CD4-positive, alpha-beta T cell treated with Interleukin-1 beta for 1 hour (primary cell): ENCODE measurements at regions not wholly inside any gene's neighbourhood (a gene's known extent, or its start where the extent isn't known, plus 50 kb on each side); places are given as distances from the start of the nearest gene placed in this dataset.
"Not testable (repeated sequence)": the region's sequence is repeated elsewhere in the genome, so short reads cannot be mapped to it uniquely, and the experiment has no call there.

ENCODE experiments used
- DNase-seq, 2 donors: peaks; one replicate each; pipeline ENCODE4 v3.0.0-alpha.2; 2020 to 2022

DNA sequence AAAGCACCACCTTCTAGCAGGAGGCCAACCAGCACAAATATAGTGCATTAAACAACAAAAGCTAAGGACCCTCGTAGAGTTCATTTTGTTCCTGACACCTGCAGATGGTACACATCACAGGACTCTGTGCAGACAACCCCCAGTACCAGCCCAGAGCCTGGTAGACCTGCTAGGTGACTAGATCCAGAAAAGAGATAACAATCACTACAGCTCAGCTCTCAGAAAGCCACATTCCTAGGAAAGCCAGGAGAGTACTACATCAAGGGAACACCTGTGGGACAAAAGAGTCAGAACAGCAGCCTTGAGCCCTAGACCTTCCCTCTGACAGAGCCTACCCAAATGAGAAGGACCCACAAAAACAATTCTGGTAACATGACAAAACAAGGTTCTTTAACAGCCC lies 344.7 kb upstream of the PTBP2 start:
- DNase-seq = no peak

DNA sequence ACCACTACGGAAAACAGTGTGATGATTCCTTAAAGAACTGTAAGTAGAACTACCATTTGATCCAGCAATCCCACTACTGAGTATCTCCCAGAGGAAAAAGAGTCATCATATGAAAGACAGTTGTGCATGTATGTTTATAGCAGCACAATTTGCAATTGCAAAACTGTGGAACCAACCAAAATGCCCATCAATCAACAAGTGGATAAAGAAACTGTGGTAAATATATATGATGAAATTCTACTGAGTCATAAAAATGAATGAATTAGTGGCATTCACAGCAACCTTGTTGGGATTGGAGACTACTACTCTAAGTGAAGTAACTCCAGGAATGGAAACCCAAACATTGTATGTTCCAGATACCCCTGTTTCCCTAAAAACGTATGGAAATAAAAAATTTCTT lies 337.0 kb upstream of the PTBP2 start:
- no peak for DNase-seq

DNA sequence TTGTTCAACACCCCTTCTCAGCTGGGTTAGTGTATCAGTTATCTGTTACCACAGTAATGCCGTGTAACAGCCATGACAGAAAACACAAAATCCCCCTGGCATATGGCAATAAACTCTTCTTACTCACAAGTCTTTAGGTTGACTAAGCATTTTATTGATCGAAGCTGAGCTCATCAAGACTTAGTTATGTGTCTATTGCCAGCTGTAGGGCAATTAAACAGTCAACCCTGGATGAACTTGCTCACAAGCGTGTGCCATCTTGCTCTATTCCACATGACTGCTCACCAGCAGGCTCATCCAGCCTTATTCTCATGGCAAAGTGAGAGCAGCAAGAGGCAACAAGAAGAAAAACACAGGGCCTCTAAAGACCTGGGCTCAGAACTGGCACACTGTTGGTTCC lies 333.8 kb upstream of the PTBP2 start:
- no peak for DNase-seq

DNA sequence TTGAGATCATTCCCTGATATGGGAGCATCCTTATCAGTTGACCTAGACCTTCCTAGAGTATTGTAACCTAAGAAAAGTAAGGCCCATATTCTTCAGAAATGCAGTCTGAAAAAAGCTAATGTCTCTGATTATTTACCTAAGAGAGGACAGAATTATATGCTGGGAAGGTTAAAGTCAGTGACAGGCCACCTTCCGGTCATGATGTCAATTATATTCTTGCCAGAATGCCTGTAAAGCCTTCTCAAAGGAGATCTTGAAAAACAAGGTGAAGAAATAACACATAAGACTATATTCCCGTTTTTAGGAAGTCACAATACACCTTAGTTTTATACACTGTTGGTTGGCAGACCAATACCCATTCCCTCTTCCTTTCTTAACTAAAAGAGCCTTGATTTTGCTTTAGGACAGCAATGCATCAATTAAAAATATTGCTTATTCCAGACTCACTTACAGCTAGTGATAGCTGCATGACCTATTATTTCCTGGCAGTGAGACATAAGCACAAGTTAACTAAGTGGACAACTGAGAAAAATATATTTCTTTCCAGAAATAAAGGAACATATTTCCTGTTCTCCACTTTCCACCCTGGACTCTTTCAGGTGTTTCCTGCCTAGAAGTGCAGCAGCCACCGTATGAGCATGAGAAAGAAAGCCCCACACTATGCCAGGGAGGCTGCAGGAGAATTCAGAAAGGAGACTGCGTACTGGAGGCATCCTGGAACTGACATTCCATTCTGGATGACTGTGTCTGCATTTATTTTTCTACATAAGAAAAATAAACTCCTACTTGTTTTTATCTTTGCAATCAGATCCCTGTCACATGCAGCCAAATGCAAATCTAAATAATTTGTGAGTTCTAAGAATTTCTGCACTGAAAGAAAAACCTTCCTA lies 332.9 kb upstream of the PTBP2 start:
- no peak for DNase-seq

DNA sequence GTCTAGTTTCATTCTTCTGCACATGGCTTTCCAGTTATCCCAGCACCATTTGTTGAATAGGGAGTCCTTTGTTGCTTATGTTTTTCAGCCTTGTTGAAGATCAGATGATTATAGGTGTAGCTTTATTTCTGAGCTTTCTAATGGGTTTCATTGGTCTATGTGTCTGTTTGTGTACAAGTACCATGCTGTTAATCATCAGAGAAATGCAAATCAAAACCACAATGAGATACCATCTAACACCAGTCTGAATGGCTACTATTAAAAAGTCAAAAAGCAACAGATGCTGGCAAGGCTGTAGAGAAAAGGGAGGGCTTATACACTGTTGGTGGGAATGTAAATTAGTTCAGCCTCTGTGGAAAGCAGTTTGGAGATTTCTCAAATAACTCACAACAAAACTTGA lies 321.5 kb upstream of the PTBP2 start:
- DNase-seq = no peak

DNA sequence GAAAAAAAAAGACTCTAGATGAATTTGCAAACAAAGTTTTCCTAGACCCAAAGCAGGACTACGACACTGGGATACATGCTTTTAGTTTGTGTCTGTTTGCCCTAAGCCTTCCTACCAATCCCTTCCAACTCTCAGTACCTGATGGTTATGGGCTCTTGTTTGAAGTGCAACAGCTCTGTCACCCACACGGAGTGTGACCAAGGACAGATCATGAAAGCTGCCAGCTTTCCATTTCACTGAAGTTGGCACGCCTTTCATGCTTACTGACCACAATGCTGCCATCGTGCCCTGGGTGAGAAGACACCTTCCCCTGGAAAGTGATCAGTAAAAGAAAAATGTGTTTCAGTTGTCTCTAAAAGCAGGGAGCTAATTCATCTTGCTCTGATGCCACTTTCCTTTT lies 312.5 kb upstream of the PTBP2 start:
- no peak for DNase-seq

DNA sequence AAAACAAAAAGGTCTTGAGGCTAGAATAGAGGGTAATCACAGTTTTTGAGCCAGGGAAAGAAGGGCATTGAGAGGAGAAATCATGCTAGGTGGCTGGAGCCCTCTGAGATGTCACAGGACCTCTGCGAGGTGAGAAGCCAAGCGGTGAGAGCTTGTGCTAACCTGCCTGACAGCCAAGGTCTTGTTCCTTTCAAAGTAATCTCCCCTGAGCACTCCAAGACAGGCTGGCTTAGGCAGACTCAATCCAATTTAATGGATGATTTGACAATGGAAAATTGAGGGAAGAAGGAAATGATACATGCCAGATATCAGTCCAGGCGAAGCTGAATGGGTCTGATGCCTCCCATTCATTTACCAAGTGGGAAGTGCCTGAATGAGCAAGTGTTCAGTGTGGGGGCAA lies 311.9 kb upstream of the PTBP2 start:
- DNase-seq = no peak

DNA sequence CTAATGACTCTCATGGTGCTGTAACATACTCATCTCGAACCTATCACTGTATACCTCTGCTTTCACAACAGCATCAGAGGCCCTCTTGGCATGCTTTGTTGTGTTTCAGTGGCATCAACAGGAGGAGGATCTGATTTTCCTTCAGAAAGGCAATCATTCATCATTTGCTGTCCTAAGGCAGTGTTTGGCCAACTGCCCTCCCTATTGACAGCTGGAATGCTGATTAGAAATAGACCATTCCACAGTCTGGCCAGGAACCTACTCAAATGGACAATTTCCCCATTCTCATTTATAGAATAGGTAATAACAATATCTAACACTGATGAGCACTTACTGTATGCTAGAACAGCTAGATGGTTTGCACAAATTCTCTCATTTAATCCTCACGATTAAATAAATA lies 310.6 kb upstream of the PTBP2 start:
- DNase-seq = no peak

DNA sequence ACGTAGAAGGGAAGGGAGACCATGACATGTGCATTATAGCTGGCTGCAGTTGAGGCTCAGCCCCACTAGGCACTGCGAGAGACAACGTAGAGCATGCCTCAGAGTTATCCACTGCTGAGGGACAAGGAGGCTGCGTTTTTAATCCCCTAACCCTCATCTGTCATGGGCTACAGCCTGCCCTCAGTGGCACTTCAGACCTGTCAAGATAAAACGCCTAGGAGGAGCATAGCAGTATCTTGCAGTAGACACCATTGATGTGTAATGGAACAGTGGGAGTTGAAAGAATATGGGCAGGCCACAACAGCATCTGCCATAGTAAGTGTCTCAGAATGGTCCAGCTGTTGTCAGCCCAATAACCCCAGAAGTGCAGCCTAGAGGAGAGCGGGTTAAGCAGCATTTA lies 307.0 kb upstream of the PTBP2 start:
- no peak for DNase-seq

DNA sequence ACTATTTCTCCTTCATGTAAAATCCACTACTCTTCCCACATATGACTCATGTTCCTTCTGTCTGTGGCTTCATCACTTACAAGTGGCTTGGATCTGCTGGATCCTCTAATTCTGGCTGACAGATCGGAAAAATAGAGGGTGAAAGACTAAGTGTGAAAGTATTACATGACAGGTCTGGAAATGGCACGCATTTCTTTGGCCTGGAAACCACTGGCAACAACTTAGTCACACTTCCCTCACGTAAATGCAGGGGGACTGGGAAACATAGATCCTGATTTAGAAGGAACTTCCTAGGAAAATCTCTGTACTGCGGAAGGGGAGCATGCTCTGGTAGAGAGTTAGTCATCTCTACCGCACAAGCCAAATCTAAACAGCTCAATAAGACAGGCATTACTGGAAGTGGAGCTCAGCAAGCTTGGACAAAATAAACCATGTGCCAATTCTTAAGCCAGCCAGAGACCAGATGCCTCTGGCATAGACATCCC lies 305.4 kb upstream of the PTBP2 start:
- no peak for DNase-seq

DNA sequence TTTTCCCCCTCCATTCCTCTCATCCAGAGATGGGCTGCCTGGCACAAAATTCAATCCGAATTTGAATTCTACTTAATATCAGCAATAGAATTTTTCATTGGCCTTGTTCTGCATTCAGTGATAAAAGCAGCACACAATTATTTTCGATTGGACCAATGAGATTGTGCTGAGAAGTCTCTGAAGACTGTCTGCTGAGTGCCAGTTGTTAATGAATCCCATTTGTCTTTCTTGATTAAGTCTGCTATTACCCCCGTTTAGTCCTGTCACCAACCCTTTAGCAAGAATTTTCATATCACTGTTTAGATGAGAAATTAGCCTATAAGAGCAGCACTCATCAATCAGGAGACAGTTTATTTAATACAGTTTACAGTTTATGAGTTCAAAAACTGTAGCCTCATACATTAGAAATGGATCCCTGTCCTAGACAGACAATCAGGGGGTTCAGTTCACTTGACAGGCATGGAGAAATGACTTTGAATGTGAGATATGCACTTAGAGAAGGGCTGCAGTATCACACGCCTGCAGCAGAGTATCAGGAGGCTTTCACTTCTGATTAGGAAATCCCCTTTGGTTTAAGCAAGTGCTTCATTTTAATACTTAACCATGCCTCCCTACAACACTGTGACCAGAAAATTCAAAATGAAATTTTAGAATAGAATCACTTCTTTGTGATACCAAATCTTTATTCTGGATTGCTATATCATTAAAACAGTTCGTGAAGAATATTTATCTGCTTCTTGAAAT lies 304.7 kb upstream of the PTBP2 start:
- no peak for DNase-seq

DNA sequence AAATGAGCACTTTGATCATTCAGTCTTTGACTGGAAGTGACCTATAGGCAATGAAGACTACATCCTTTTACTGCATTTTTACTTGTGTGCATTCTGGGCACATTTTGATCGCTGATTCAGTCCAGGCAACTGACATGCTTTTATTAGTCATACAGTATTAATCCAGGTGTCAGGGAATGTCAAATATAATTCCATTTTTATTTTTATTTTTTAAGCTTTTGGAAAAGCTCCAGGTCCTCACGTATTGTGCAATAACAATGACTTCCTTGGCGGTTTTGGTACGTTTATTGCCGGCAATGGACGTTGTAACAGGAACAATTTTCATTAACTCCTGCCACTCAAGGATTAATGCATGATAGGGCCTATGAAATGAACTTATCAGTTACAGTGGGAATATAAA lies 302.6 kb upstream of the PTBP2 start:
- DNase-seq = no peak

DNA sequence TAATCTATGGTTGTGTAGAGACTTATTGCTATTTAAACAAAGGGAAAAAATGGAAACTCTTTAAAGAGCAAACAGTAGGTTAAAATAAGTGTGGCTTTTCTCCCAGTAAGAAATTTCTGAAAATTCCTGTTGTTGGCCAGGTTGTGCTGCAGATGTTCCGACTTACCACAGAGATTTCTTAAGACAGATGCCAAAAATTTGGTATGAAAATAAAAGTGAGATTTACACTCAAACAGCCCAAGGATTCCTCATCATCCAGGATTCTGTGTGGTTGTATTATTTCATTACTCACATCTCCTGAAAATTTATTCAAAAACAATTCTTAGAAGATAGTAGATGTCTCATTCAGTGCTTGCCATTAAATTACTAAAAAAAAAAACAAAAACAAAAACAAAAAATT lies 296.7 kb upstream of the PTBP2 start:
- DNase-seq = no peak

DNA sequence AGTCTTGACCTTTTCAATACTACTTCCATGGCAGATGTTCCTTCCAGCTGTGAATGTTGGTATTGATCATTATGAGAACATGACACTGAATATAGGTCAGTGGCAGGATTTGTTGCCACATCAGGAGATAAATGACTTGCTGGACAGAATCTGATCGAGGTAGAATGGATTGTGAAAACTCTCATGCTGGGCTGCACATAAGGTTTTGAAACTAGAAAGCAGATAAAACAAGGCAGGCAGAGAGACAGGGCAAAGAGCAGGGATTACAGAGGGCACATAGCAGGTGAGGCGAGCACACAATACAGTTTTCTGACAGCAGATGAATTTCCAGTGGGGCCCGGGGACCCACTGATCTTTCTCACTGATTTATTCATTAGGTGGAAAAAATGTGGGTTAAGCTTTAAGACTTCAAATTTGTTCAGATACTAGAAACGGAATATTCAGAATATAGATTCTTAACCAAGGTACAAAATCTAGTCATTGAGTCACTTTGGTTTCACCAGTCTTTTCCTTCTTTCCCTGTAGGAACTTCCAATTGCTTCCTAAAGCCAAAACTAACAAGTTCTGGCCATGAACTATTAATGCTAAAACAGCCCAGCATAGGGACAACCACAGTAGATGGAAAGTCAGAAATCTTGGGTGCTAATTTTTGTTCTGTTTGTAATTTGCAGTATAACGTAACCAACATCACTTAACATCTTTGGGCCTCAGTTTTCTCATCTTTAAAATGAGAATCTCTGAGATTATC lies 296.0 kb upstream of the PTBP2 start:
- DNase-seq = no peak

DNA sequence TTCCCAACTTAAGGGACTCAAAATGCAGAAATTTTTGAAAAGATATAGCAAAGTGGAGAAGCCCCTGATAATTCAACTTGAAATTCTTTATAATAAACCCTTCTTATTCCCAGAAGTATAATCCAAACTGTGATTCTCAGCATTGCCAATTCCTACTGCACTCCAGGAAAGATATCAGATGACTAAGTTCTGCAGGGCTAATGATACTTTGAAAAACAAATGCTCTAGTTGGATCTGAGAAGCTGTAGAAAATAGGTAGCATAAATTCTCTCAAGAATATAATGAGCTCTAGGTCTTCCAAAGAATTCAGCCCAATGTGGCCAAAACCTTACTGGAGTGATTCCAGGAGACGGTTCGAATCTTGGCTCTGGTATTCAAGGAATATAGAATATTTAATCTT lies 294.0 kb upstream of the PTBP2 start:
- DNase-seq = no peak

DNA sequence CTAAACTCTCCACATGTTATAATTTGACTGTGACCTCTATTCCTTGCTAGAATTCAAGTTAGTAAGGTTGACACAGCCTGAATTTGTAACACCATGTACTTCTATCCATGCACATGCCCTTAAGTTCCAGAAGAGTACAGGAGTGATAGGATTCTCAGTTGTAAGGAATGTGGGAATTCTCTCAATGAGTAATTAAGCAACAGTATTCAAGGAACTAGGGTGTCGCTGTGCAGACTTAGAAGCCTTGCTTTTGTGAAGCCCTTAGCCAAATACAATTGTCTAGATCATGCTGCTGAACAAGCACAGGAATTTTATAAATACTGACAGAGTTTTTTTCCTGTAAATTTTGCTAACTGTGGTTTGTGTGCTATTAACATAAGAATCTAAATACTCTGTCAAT lies 276.3 kb upstream of the PTBP2 start:
- DNase-seq = no peak

DNA sequence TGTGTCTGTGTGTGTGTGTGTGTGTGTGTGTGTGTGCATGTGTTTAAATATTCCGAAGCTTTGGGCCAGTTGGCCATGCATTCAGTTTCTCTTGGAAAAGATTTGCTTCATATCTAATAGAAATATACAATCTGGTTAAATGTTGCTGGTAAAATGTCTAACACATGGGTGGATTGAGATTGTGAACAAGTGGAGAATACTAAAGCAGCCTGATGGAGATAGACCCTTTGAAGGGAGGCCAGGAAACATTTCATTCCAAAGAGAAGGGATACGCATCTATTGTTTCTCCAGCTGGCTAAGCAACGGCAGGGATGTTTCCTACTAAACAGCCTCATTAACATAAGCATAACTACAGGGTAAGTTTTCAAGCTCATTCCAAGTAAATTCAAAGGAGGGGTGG lies 257.5 kb upstream of the PTBP2 start:
- no peak for DNase-seq

DNA sequence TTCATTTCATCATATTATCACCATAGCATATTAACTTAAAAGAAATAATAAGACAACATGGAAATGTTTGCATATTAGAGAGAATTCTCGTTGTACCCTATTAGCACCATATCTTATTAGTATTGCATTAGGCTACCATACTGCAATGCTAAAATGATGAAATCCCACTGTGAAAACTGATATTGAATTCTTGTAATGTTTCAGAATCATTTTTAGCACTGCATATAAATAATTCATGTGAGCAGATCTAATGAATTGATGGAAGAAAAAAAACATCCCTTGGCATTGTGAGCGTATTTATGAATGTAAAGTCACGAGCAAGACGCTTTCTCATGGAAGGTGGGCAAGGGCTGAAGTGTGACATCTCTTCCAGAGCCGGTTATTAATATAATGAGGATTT lies 257.1 kb upstream of the PTBP2 start:
- no peak for DNase-seq

DNA sequence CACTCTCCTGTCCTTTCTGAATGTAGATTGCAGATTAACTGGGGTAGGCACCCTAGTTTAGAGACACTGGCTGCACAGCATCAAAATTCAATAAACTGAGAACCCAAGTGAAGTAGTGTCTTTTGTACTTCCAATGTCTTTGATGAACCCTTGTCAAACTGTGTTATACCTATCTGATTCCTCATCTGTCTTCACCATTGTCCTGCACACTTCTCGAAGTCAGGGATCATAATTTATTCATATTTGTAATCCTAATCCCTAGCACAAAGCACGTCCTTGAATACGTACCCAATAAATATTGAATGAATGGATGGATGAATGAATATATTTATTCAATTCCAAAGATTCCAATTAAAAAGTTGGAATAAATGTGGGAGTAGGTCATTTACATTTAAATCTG lies 256.6 kb upstream of the PTBP2 start:
- no peak for DNase-seq

DNA sequence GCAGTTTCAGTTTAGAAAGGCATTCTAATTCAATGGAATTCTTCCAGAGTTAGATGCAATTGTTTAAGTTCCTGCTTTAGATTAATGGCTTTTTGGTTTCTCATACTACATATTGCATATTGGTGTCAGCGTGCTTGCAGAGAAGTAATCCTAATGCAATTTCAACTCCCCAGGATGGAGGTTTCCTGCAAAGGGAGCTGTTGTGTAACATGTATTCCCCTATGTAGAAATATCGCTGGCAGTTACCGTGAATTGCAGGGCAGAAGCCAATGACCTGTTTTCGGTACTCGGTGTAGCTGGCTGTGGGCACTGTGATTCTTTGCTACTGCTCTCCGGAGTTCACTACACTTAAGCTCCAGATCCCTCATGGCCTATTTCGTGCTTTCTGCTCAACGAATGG lies 256.1 kb upstream of the PTBP2 start:
- DNase-seq = no peak

DNA sequence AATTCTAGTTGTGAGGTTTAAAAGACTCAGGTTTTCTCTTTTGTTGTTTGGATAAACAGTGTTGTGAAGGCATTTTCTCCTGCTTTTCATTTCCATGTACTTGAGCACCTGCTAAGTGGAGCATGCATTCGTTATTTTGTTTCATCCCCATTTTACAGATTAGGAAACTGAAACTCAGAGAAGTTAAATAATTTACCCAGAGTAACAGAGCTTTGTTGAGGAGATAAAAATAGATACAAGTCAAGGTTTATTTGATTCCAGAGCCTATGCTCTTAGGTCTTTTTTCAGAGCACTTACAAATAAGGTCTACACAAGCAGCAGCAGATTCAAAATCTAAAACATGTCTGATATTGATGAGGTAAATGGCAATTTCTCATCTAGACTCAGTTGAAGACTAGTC lies 254.7 kb upstream of the PTBP2 start:
- no peak for DNase-seq

DNA sequence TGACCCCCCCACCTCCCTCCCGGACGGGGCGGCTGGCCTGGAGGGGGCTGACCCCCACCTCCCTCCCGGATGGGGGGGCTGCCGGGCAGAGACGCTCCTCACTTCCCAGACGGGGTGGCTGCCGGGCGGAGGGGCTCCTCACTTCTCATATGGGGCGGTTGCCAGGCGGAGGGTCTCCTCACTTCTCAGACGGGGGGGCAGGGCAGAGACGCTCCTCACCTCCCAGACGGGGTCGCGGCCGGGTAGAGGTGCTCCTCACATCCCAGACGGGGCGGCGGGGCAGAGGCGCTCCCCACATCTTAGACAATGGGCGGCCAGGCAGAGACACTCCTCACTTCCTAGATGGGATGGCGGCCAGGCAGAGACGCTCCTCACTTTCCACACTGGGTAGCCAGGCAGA lies 251.9 kb upstream of the PTBP2 start:
- DNase-seq = not testable (repeated sequence)

DNA sequence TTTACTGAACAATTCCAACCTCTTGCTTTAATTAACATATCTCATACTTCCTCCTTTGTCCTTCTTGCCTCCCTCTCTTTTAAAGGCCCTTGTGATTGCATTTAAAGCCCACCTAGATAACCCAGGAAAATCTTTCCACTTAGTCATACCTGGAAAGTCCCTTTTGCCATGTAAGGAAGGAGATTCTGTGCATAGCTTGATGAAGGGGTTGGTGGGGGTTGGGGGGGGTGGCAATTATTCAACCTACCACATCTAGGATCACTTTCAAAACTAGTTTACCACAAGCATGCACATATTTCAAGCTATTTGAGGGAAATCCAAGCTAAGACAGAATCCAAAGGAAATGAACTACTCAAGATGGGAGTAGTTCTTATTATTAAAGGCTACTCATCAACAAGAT lies 249.1 kb upstream of the PTBP2 start:
- no peak for DNase-seq
